Hepatocyte (in vitro differentiated cells): ENCODE measurements at regions not wholly inside any gene's neighbourhood (a gene's known extent, or its start where the extent isn't known, plus 50 kb on each side); places are given as distances from the start of the nearest gene placed in this dataset.

Experiments
- CTCF ChIP-seq: fragments of 200-600 bp; sonication (generic); IDR thresholded peaks from 2 replicates; pipeline ENCODE4 v1.5.1; 2016; ENCODE audit warnings: antibody characterized with exemption, mild to moderate bottlenecking; ENCODE audit not compliant: poor library complexity
- EZH2 ChIP-seq: fragments of 200-600 bp; sonication (generic); IDR thresholded peaks from 2 replicates; pipeline ENCODE4 v1.6.1; 2016; ENCODE audit warnings: antibody characterized with exemption, mild to moderate bottlenecking, borderline replicate concordance
- EZH2phosphoT487 ChIP-seq: fragments of 200-600 bp; sonication (generic); IDR thresholded peaks from one replicate; pipeline ENCODE4 v1.6.1; 2018; ENCODE audit warnings: antibody characterized with exemption, mild to moderate bottlenecking, low read depth, moderate library complexity; ENCODE audit not compliant: unreplicated experiment, severe bottlenecking

- TF ChIP-seq CTCF = no peak
- TF ChIP-seq EZH2 = no peak
- no peak for TF ChIP-seq EZH2phosphoT487
Measured at GRCh38 chr4:65923616-65924015, 253.3 kb upstream of the EPHA5 start.
